HCT116 (cell line): ENCODE measurements at regions not wholly inside any gene's neighbourhood (a gene's known extent, or its start where the extent isn't known, plus 50 kb on each side); places are given as distances from the start of the nearest gene placed in this dataset.

Experiments
- ATAC-seq: fragments of 200-7000 bp; cut with Tn5 transposase; 2 replicates; pipeline ENCODE4 v1.9.1; 2020; ENCODE audit warnings: mild to moderate bottlenecking, moderate library complexity
- BruUV-seq: library from RNA; stranded (reverse); fragments of 400-500 nt; replicated peaks from 2 replicates; lab custom pipeline; 2021; lab: Mats Ljungman, UMichigan
- CTCF ChIA-PET: fragments of 300-600 bp; sonication (Branson Sonifier 250); formaldehyde crosslinking; loops from one replicate; lab custom pipeline; 2021; ENCODE audit warnings: antibody characterized with exemption; lab: Charles Lee
- POLR2A ChIA-PET: fragments of 300-600, 350-600 bp; sonication (Branson Sonifier 250); formaldehyde crosslinking; loops from one replicate; lab custom pipeline; 2021; ENCODE audit warnings: antibody characterized with exemption; lab: Charles Lee
- RAD21 ChIA-PET, 2 experiments: fragments of 300-600 bp; sonication (Branson Sonifier 250); formaldehyde crosslinking; loops; one replicate each; lab custom pipeline; 2023; ENCODE audit warnings: low total read pairs in 2 of 2; ENCODE audit not compliant: uncharacterized antibody in 2 of 2, unreplicated experiment in 2 of 2, low non-redundant PET in 1 of 2; lab: Charles Lee
- DNase-seq: peaks from one replicate; pipeline ENCODE4 v3.0.0-alpha.2; 2010; ENCODE audit warnings: low read depth, low spot score
- H2AFZ ChIP-seq: fragments of 200-600 bp; shearing (Covaris generic), sonication (generic); 2 replicates; pipeline ENCODE4 v1.6.1; 2017; ENCODE audit warnings: low read depth, mixed run types, mixed read lengths, antibody characterized with exemption, low read length; ENCODE audit not compliant: poor library complexity, severe bottlenecking
- H3K27ac ChIP-seq: 2 replicates; pipeline ENCODE4 v1.5.1; 2012; ENCODE audit warnings: low read depth, low read length
- H3K27me3 ChIP-seq: fragments of 200-600 bp; sonication (generic); 2 replicates; pipeline ENCODE4 v1.6.1; 2016; ENCODE audit warnings: mixed run types, low read length, mixed read lengths; ENCODE audit not compliant: insufficient read depth
- H3K36me3 ChIP-seq, 2 experiments: fragments of 200-500 bp in 1 of 2; fragments of 200-600 bp in 1 of 2; sonication (Bioruptor generic) in 1 of 2; sonication (generic) in 1 of 2; 2 replicates each; pipeline versions ENCODE4 v1.5.1 to v1.6.1; 2014 to 2016; ENCODE audit warnings: low read length in 2 of 2, inconsistent platforms in 1 of 2, mixed read lengths in 1 of 2, mixed run types in 1 of 2; ENCODE audit not compliant: insufficient read depth in 2 of 2, control insufficient read depth in 1 of 2
- H3K4me1 ChIP-seq, 2 experiments: fragments of 200-600 bp in 1 of 2; sonication (generic) in 1 of 2; 2 replicates each; pipeline versions ENCODE4 v1.5.1 to v1.6.1; 2012 to 2017; ENCODE audit warnings: low read length in 2 of 2, inconsistent platforms in 1 of 2, mild to moderate bottlenecking in 1 of 2, mixed read lengths in 1 of 2, mixed run types in 1 of 2, moderate library complexity in 1 of 2; ENCODE audit not compliant: insufficient read depth in 2 of 2, control insufficient read depth in 1 of 2
- H3K4me2 ChIP-seq: fragments of 200-600 bp; sonication (generic); 2 replicates; pipeline ENCODE4 v1.6.1; 2017; ENCODE audit warnings: mixed run types, low read length, mixed read lengths
- H3K4me3 ChIP-seq, 2 experiments: fragments of 200-600 bp in 1 of 2; sonication (generic) in 1 of 2; replicated peaks in 1 of 2; 2 replicates each; pipeline ENCODE4 v1.5.1; 2011 to 2016; ENCODE audit warnings: low read length in 2 of 2, control low read depth in 1 of 2, low read depth in 1 of 2, mild to moderate bottlenecking in 1 of 2, mixed read lengths in 1 of 2, mixed run types in 1 of 2
- H3K79me2 ChIP-seq: fragments of 200-600 bp; sonication (generic); 2 replicates; pipeline ENCODE4 v1.6.1; 2017; ENCODE audit warnings: mild to moderate bottlenecking, mixed run types, low read length, moderate library complexity, mixed read lengths; ENCODE audit not compliant: insufficient read depth
- H3K9ac ChIP-seq: fragments of 200-600 bp; sonication (generic); 2 replicates; pipeline ENCODE4 v1.6.1; 2016; ENCODE audit warnings: low read length, mixed read lengths
- H3K9me2 ChIP-seq: fragments of 200-600 bp; sonication (generic), shearing (Covaris generic); 2 replicates; pipeline ENCODE4 v1.6.1; 2017; ENCODE audit warnings: mixed run types, mild to moderate bottlenecking, moderate library complexity; ENCODE audit not compliant: insufficient read depth
- H3K9me3 ChIP-seq, 2 experiments: fragments of 200-500 bp in 1 of 2; fragments of 200-600 bp in 1 of 2; sonication (Bioruptor generic) in 1 of 2; sonication (generic) in 1 of 2; 2 replicates each; pipeline ENCODE4 v1.6.1; 2014 to 2017; ENCODE audit warnings: low read length in 2 of 2, mixed read lengths in 2 of 2, inconsistent platforms in 1 of 2, low read depth in 1 of 2, mild to moderate bottlenecking in 1 of 2, mixed run types in 1 of 2, moderate library complexity in 1 of 2; ENCODE audit not compliant: control insufficient read depth in 1 of 2, insufficient read depth in 1 of 2
- H4K20me1 ChIP-seq: fragments of 200-600 bp; sonication (generic), shearing (Covaris generic); 2 replicates; pipeline ENCODE4 v1.6.1; 2017; ENCODE audit warnings: mixed run types, mild to moderate bottlenecking, moderate library complexity; ENCODE audit not compliant: insufficient read depth
- ATF3 ChIP-seq: IDR thresholded peaks from 2 replicates; pipeline ENCODE4 v1.6.1; 2012
- CBX3 ChIP-seq: IDR thresholded peaks from 2 replicates; pipeline ENCODE4 v1.6.1; 2012; ENCODE audit warnings: low read depth
- EGR1 ChIP-seq: IDR thresholded peaks from 2 replicates; pipeline ENCODE4 v1.6.1; 2012; ENCODE audit warnings: low read depth
- ELF1 ChIP-seq: IDR thresholded peaks from 2 replicates; pipeline ENCODE4 v1.6.1; 2012; ENCODE audit warnings: low read depth, borderline replicate concordance
- EZH2 ChIP-seq: fragments of 200-600 bp; sonication (generic); IDR thresholded peaks from 2 replicates; pipeline ENCODE4 v1.6.1; 2017; ENCODE audit warnings: antibody characterized with exemption, mixed run types
- EZH2phosphoT487 ChIP-seq: fragments of 200-600 bp; IDR thresholded peaks from 2 replicates; pipeline ENCODE4 v1.6.1; 2018; ENCODE audit warnings: antibody characterized with exemption, borderline replicate concordance
- FOSL1 ChIP-seq: IDR thresholded peaks from 2 replicates; pipeline ENCODE4 v1.6.1; 2012; ENCODE audit warnings: low read depth
- MAX ChIP-seq: IDR thresholded peaks from 2 replicates; pipeline ENCODE4 v1.6.1; 2012
- POLR2A ChIP-seq: IDR thresholded peaks from 2 replicates; pipeline ENCODE4 v1.7.0; 2011; ENCODE audit warnings: borderline replicate concordance; ENCODE audit not compliant: insufficient read depth, insufficient read length; ENCODE audit errors: extremely low read depth
- POLR2AphosphoS5 ChIP-seq: IDR thresholded peaks from 2 replicates; pipeline ENCODE4 v1.6.1; 2011; ENCODE audit warnings: mild to moderate bottlenecking, low read depth, low read length, moderate library complexity
- REST ChIP-seq: IDR thresholded peaks from 2 replicates; pipeline ENCODE4 v1.6.1; 2012; ENCODE audit warnings: low read depth
- SIN3A ChIP-seq: IDR thresholded peaks from 2 replicates; pipeline ENCODE4 v1.6.1; 2012; ENCODE audit warnings: low read depth
- SP1 ChIP-seq: IDR thresholded peaks from 2 replicates; pipeline ENCODE4 v1.6.1; 2012; ENCODE audit warnings: low read depth
- SRF ChIP-seq: IDR thresholded peaks from 2 replicates; pipeline ENCODE4 v1.6.1; 2012; ENCODE audit warnings: low read depth
- TCF7L2 ChIP-seq: IDR thresholded peaks from 2 replicates; pipeline ENCODE4 v1.7.0; 2011; ENCODE audit warnings: borderline replicate concordance, inconsistent platforms; ENCODE audit not compliant: insufficient read depth, insufficient read length; ENCODE audit errors: extremely low read depth
- ZBTB33 ChIP-seq: IDR thresholded peaks from 2 replicates; pipeline ENCODE4 v1.6.1; 2011; ENCODE audit warnings: mild to moderate bottlenecking, low read length, moderate library complexity; ENCODE audit not compliant: insufficient replicate concordance; ENCODE audit errors: extremely low read depth
- ZFX ChIP-seq: fragments of 450-650 bp; IDR thresholded peaks from 2 replicates; pipeline ENCODE4 v1.6.1; 2017
- ZNF274 ChIP-seq: fragments of 200-500 bp; sonication (Bioruptor generic); IDR thresholded peaks from 2 replicates; pipeline ENCODE4 v1.6.1; 2014; ENCODE audit warnings: mild to moderate bottlenecking, low read depth, low read length, inconsistent platforms
- intact Hi-C: fragments of 100-400 bp; cut with micrococcal nuclease; formaldehyde crosslinking; loops from 2 replicates; pipeline ENCODE4 v1.10.0; 2022

GRCh38 chrY:7977301-7977700 is 1065.7 kb upstream of the AMELY start (continued):
- TF ChIP-seq ZNF274 (no peak), SRF (no peak)
- TF ChIP-seq, all 23 proteins: peak for 0

- BruUV-seq, result no TSS peak
- ATAC-seq (no peak), DNase-seq (no peak)
- no peak overlapping the region for H3K4me3 ChIP-seq
- TF ChIP-seq FOSL1 (no peak), POLR2AphosphoS5 (no peak), TCF7L2 (no peak), SRF (no peak), POLR2A (no peak), SP1 (no peak), MAX (no peak), ZFX (no peak), SIN3A (no peak), EGR1 (no peak), EZH2 (no peak), ELF1 (no peak), ATF3 (no peak), REST (no peak), EZH2phosphoT487 (no peak), ZBTB33 (no peak), CBX3 (no peak)
- TF ChIP-seq, all 23 proteins: peak for 0
- Histone ChIP-seq H3K9ac (no peak overlapping the region), H3K79me2 (no peaks in the 10 kb centered on the region), H3K9me2 (no peaks in the 10 kb centered on the region), H3K27me3 (no peaks in the 10 kb centered on the region), H3K4me2 (no peak overlapping the region), H4K20me1 (no peaks in the 10 kb centered on the region), H3K4me1 (no peaks in the 10 kb centered on the region), H2AFZ (no peak overlapping the region), H3K9me3 (no peaks in the 10 kb centered on the region), H3K36me3 (no peaks in the 10 kb centered on the region), H3K27ac (no peak overlapping the region)
- intact Hi-C loops, result no loop called here
- RAD21 ChIA-PET, result no interaction called here
- CTCF ChIA-PET, result no interaction called here
- POLR2A ChIA-PET, result no interaction called here
These were observed 1056.7 kb upstream of the AMELY start for GRCh38 chrY:7968293-7968692.
